ENCODE measurements at regions not wholly inside any gene's neighbourhood (a gene's known extent, or its start where the extent isn't known, plus 50 kb on each side); places are given as distances from the start of the nearest gene placed in this dataset.

DNA sequence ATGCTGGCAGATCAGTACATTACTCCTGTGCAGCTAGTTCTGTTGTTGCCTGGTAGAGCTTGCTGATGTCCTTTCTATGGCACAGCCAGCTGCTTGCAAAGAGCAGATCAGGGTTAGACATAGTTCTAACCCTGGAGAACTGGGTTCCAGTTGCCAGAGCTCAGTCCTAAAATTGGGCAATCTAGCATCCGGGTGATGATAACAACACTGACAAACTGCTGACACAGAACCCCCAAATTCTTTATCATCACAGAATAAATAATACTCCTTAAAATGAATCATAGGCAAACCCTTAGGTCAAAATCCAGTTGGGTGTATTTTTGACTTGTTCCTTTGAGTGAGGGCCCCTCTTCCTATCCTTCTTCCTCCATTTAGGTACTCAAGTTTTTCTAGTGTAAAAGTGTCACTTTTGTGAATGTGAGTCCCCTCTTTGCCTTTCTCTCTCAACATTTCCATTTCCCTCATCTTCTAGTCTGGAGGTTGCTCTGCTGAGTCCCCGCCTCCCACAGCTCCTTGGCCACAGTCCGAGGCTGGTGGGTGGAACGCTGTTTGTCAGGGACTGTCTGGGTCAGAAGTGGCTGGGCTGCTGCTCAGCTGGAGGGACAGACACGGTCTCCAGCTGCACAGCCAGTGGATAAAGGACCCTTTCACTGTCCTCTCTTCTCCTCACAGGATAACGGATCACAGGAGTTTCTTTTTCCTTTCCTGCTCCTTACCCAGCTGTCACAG lies 93.6 kb upstream of the RASGEF1B start:
- ChIA-PET SMC1A (ENCODE audit: uncharacterized antibody, unreplicated experiment) (no interaction called here), CTCF (interaction anchor here (1.0 kb wide), 1 partner anchor 26 kb away, joined by 3 read pairs; no protein-coding TSS in a partner anchor), POLR2A (no interaction called here), RAD21 (ENCODE audit: unreplicated experiment) (no interaction called here)
- in situ Hi-C loops (cut with MboI) = no loop called here
- Histone ChIP-seq H3K4me3 (no peak overlapping the region), H3K27ac (ENCODE audit: control insufficient read depth, insufficient read depth) (no peak overlapping the region), H3K4me2 (ENCODE audit: control insufficient read depth, insufficient read depth) (no peak overlapping the region), H3K79me2 (ENCODE audit: control insufficient read depth, insufficient read depth, low read length) (no peaks in the 10 kb centered on the region), H3K27me3 (replicated peaks in 1 of 2; ENCODE audit: control insufficient read depth in 2 of 2, insufficient read depth in 2 of 2, low read length in 1 of 2) (no peaks in the 10 kb centered on the region), H3K9me3 (replicated peaks; ENCODE audit: control insufficient read depth, insufficient read depth, low read length) (no peaks in the 10 kb centered on the region), H3K36me3 (ENCODE audit: control insufficient read depth in 2 of 2, insufficient read depth in 2 of 2, low read length in 1 of 2) (no peaks in the 10 kb centered on the region), H3K9ac (ENCODE audit: control insufficient read depth, insufficient read depth, low read length) (no peak overlapping the region), H4K20me1 (ENCODE audit: control insufficient read depth, insufficient read depth) (no peaks in the 10 kb centered on the region), H2AFZ (ENCODE audit: control insufficient read depth, low read depth, low read length) (peak overlapping the region; percentile 61; the same call in 1 of the 2 replicates), H3K4me1 (ENCODE audit: control insufficient read depth, insufficient read depth, low read length) (peaks cover 28% of the 10 kb centered on the region)
- ATAC-seq (0 out of 3 replicates have a peak, but pooled peaks have one; percentile 21), DNase-seq (ENCODE audit: low read depth, low spot score) (no peak), FAIRE-seq (no peak)
- intact Hi-C loops (cut with micrococcal nuclease; ENCODE audit: unreplicated experiment) = loop anchor here (5.0 kb wide), 1 partner anchor 98 kb away; no protein-coding TSS in a partner anchor
- BruUV-seq (replicated peaks) = no TSS peak
- 64% methylated on average over 6 of the region's 6 CpGs for WGBS (ENCODE audit: insufficient coverage, insufficient replicate concordance, low lambda C conversion rate, missing lambda C conversion rate)
- TF ChIP-seq SUZ12 (IDR thresholded peaks at IDR 0.05; ENCODE audit: unreplicated experiment) (no peak), SREBF2 (IDR thresholded peaks at IDR 0.05; ENCODE audit: low read length) (no peak), NR2F1 (conservative IDR thresholded peaks at IDR 0.05) (no peak), BRCA1 (IDR thresholded peaks at IDR 0.05; ENCODE audit: low read depth, low read length) (no peak), CHD4 (IDR thresholded peaks at IDR 0.05) (no peak), GATAD2B (conservative IDR thresholded peaks at IDR 0.05; ENCODE audit: low read depth) (no peak), MYC (IDR thresholded peaks at IDR 0.05; ENCODE audit: insufficient read depth, insufficient read length, insufficient replicate concordance, low read length, severe bottlenecking) (no peak)
- TF ChIP-seq, protein P1, sequence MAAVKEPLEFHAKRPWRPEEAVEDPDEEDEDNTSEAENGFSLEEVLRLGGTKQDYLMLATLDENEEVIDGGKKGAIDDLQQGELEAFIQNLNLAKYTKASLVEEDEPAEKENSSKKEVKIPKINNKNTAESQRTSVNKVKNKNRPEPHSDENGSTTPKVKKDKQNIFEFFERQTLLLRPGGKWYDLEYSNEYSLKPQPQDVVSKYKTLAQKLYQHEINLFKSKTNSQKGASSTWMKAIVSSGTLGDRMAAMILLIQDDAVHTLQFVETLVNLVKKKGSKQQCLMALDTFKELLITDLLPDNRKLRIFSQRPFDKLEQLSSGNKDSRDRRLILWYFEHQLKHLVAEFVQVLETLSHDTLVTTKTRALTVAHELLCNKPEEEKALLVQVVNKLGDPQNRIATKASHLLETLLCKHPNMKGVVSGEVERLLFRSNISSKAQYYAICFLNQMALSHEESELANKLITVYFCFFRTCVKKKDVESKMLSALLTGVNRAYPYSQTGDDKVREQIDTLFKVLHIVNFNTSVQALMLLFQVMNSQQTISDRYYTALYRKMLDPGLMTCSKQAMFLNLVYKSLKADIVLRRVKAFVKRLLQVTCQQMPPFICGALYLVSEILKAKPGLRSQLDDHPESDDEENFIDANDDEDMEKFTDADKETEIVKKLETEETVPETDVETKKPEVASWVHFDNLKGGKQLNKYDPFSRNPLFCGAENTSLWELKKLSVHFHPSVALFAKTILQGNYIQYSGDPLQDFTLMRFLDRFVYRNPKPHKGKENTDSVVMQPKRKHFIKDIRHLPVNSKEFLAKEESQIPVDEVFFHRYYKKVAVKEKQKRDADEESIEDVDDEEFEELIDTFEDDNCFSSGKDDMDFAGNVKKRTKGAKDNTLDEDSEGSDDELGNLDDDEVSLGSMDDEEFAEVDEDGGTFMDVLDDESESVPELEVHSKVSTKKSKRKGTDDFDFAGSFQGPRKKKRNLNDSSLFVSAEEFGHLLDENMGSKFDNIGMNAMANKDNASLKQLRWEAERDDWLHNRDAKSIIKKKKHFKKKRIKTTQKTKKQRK (IDR thresholded peaks at IDR 0.05; ENCODE audit: low read depth, low read length) = no peak
- TF ChIP-seq, protein P2, sequence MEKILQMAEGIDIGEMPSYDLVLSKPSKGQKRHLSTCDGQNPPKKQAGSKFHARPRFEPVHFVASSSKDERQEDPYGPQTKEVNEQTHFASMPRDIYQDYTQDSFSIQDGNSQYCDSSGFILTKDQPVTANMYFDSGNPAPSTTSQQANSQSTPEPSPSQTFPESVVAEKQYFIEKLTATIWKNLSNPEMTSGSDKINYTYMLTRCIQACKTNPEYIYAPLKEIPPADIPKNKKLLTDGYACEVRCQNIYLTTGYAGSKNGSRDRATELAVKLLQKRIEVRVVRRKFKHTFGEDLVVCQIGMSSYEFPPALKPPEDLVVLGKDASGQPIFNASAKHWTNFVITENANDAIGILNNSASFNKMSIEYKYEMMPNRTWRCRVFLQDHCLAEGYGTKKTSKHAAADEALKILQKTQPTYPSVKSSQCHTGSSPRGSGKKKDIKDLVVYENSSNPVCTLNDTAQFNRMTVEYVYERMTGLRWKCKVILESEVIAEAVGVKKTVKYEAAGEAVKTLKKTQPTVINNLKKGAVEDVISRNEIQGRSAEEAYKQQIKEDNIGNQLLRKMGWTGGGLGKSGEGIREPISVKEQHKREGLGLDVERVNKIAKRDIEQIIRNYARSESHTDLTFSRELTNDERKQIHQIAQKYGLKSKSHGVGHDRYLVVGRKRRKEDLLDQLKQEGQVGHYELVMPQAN (conservative IDR thresholded peaks at IDR 0.05) = no peak

Data from GM12878 (cell line).